HepG2 (cell line): ENCODE measurements at regions not wholly inside any gene's neighbourhood (a gene's known extent, or its start where the extent isn't known, plus 50 kb on each side); places are given as distances from the start of the nearest gene placed in this dataset.

ENCODE experiments used
- ATAC-seq: fragments of 200-7000 bp; cut with Tn5 transposase; 3 replicates; pipeline ENCODE4 v1.9.1; 2020; ENCODE audit warnings: mild to moderate bottlenecking, moderate library complexity
- BruUV-seq: library from RNA; stranded (reverse); fragments of 400-500 nt; replicated peaks from 2 replicates; lab custom pipeline; 2021; lab: Mats Ljungman, UMichigan
- CTCF ChIA-PET: fragments of 300-600 bp; formaldehyde crosslinking; extraction: SDS; loops from one replicate; lab custom pipeline; 2021; ENCODE audit warnings: low total read pairs, inconsistent platforms, low intra/inter-chr PET ratio; lab: Yijun Ruan, JAX
- POLR2A ChIA-PET: fragments of 350-600 bp; sonication (Branson Sonifier 250); formaldehyde crosslinking; loops from one replicate; lab custom pipeline; 2020; ENCODE audit warnings: antibody characterized with exemption, inconsistent platforms; lab: Yijun Ruan, JAX
- DNase-seq: peaks from one replicate; pipeline ENCODE4 v3.0.0-alpha.2; 2015; ENCODE audit warnings: low spot score
- FAIRE-seq: peaks from 3 replicates; lab custom pipeline; 2011; peaks lifted over from hg19 to GRCh38; lab: Jason Lieb, UNC
- H2AFZ ChIP-seq: one replicate; pipeline ENCODE4 v1.6.1; 2011; ENCODE audit warnings: low read length, inconsistent platforms
- H3K27ac ChIP-seq: fragments of 300-600 bp; 3 replicates; pipeline ENCODE4 v1.8.0; 2011; ENCODE audit warnings: mixed run types, mild to moderate bottlenecking, mixed read lengths, low read length, inconsistent platforms; ENCODE audit not compliant: insufficient read depth; ENCODE audit errors: extremely low read length
- H3K27me3 ChIP-seq, 2 experiments: fragments of 200-600 bp in 1 of 2; 2 replicates in 1 of 2; 3 replicates in 1 of 2; pipeline versions ENCODE4 v1.6.0 to v1.8.0; 2011; ENCODE audit warnings: low read length in 2 of 2, mild to moderate bottlenecking in 2 of 2, moderate library complexity in 2 of 2, inconsistent platforms in 1 of 2; ENCODE audit not compliant: insufficient read depth in 2 of 2, control insufficient read depth in 1 of 2
- H3K36me3 ChIP-seq, 2 experiments: fragments of 200-600 bp in 1 of 2; replicated peaks in 1 of 2; 2 replicates in 1 of 2; 3 replicates in 1 of 2; pipeline versions ENCODE4 v1.5.1 to v1.8.0; 2011; ENCODE audit warnings: low read length in 2 of 2, inconsistent platforms in 1 of 2; ENCODE audit not compliant: insufficient read depth in 2 of 2, control insufficient read depth in 1 of 2
- H3K4me1 ChIP-seq: 2 replicates; pipeline ENCODE4 v1.5.1; 2012; ENCODE audit warnings: low read length, inconsistent platforms; ENCODE audit not compliant: insufficient read depth
- H3K4me2 ChIP-seq: 2 replicates; pipeline ENCODE4 v1.6.0; 2011; ENCODE audit warnings: low read depth, low read length, inconsistent platforms
- H3K4me3 ChIP-seq, 3 experiments: fragments of 200-600 bp in 1 of 3; sonication (generic), shearing (Covaris generic) in 1 of 3; replicated peaks in 1 of 3; 2 replicates each; pipeline ENCODE4 v1.5.1; 2011 to 2016; ENCODE audit warnings: low read length in 3 of 3, inconsistent platforms in 2 of 3, low read depth in 2 of 3, mild to moderate bottlenecking in 2 of 3, control low read depth in 1 of 3, mixed read lengths in 1 of 3; ENCODE audit not compliant: insufficient read depth in 1 of 3
- H3K79me2 ChIP-seq: one replicate; pipeline ENCODE4 v1.6.1; 2011; ENCODE audit warnings: low read length, inconsistent platforms; ENCODE audit not compliant: insufficient read depth
- H3K9ac ChIP-seq: 2 replicates; pipeline ENCODE4 v1.6.0; 2011; ENCODE audit warnings: mild to moderate bottlenecking, low read depth, low read length, inconsistent platforms; ENCODE audit not compliant: insufficient read depth
- H3K9me3 ChIP-seq: 2 replicates; pipeline ENCODE4 v1.5.1; 2012; ENCODE audit warnings: mild to moderate bottlenecking, low read length
- H4K20me1 ChIP-seq: 2 replicates; pipeline ENCODE4 v1.6.0; 2011; ENCODE audit warnings: inconsistent platforms, mild to moderate bottlenecking, low read length, moderate library complexity; ENCODE audit not compliant: insufficient read depth
- ONECUT2 ChIP-seq: sonication (generic); formaldehyde crosslinking; IDR thresholded peaks from 2 replicates; pipeline ENCODE4 v1.4.0; 2020; ENCODE audit warnings: missing genetic modification reagents
- WIZ ChIP-seq: sonication (generic); formaldehyde crosslinking; IDR thresholded peaks from 2 replicates; pipeline ENCODE4 v1.5.1; 2020; ENCODE audit warnings: mild to moderate bottlenecking, missing genetic modification reagents
- ZSCAN22 ChIP-seq: sonication (generic); formaldehyde crosslinking; IDR thresholded peaks from 2 replicates; pipeline ENCODE4 v1.4.0; 2020; ENCODE audit warnings: mild to moderate bottlenecking, missing genetic modification reagents
- WGBS: methylation state at CpG from one replicate; pipeline ENCODE4 v1.1.6; 2017; ENCODE audit warnings: low lambda C conversion rate; 5-methylcytosine and 5-hydroxymethylcytosine counted together
- in situ Hi-C: cut with HindIII; loops from 2 replicates; pipeline ENCODE4 v1.10.0; 2017; ENCODE audit warnings: low pct_unique_long_range_greater_than_20kb; ENCODE audit not compliant: extremely low pct_ligation_motif_present
- intact Hi-C: fragments of 100-400 bp; cut with micrococcal nuclease; formaldehyde crosslinking; loops from one replicate; pipeline ENCODE4 v1.10.0; 2022; ENCODE audit not compliant: unreplicated experiment
- TF ChIP-seq, protein P1 (sequence below): sonication (generic); formaldehyde crosslinking; IDR thresholded peaks from 2 replicates; pipeline ENCODE4 v1.4.0; 2020; ENCODE audit warnings: mild to moderate bottlenecking, missing genetic modification reagents, borderline replicate concordance
- TF ChIP-seq, protein P2 (sequence below): sonication (generic); formaldehyde crosslinking; IDR thresholded peaks from 2 replicates; pipeline ENCODE4 v1.5.1; 2020; ENCODE audit warnings: missing genetic modification reagents, mild to moderate bottlenecking, borderline replicate concordance

DNA sequence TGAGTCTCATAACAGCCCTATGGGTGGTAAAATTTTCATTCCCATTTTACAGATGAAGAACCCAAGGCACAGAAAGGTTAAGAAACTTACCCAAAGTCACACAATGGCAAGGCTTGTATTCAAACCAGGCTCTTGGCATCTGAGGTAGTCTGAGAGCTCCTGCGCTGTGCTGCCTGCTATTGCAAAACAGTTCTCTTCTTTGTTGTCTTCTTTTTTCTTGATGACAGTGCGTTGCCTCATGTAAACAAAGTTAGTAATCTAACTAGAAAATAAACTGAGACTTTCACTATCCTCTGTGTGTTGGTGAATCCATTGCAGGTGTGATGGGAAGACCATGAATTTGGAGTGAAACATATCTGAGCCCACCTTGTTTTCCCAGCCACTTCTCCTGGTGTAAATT lies 240.8 kb downstream of the PTEN start:
- BruUV-seq, result no TSS peak
- 2% methylated on average over 2 of the region's 2 CpGs for WGBS
- ChIA-PET POLR2A (no interaction called here), CTCF (no interaction called here)
- H3K27ac ChIP-seq, result no peak overlapping the region
- no peaks in the 10 kb centered on the region for H3K36me3 ChIP-seq
- peaks cover 0 to 2% of the 10 kb centered on the region in 2 experiments; a peak in 1 of 5 replicates for H3K27me3 ChIP-seq
- ATAC-seq (no peak), DNase-seq (no peak), FAIRE-seq (no peak)
- H3K4me1 ChIP-seq, result no peaks in the 10 kb centered on the region
- no peak for TF ChIP-seq ONECUT2 (CRISPR knock-in tag)
- TF ChIP-seq, protein P1, sequence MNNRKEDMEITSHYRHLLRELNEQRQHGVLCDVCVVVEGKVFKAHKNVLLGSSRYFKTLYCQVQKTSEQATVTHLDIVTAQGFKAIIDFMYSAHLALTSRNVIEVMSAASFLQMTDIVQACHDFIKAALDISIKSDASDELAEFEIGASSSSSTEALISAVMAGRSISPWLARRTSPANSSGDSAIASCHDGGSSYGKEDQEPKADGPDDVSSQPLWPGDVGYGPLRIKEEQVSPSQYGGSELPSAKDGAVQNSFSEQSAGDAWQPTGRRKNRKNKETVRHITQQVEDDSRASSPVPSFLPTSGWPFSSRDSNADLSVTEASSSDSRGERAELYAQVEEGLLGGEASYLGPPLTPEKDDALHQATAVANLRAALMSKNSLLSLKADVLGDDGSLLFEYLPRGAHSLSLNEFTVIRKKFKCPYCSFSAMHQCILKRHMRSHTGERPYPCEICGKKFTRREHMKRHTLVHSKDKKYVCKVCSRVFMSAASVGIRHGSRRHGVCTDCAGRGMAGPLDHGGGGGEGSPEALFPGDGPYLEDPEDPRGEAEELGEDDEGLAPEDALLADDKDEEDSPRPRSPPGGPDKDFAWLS (CRISPR knock-in tag), result no peak
- TF ChIP-seq ZSCAN22 (CRISPR knock-in tag), result no peak
- TF ChIP-seq, protein P2, sequence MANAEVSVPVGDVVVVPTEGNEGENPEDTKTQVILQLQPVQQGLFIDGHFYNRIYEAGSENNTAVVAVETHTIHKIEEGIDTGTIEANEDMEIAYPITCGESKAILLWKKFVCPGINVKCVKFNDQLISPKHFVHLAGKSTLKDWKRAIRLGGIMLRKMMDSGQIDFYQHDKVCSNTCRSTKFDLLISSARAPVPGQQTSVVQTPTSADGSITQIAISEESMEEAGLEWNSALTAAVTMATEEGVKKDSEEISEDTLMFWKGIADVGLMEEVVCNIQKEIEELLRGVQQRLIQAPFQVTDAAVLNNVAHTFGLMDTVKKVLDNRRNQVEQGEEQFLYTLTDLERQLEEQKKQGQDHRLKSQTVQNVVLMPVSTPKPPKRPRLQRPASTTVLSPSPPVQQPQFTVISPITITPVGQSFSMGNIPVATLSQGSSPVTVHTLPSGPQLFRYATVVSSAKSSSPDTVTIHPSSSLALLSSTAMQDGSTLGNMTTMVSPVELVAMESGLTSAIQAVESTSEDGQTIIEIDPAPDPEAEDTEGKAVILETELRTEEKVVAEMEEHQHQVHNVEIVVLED, result no peak
- no peak for TF ChIP-seq WIZ (CRISPR knock-in tag)
- no peak overlapping the region for H3K4me3 ChIP-seq
- no peak overlapping the region for H3K9ac ChIP-seq
- intact Hi-C loops (no loop called here), in situ Hi-C loops (loop anchor here (25.0 kb wide), 1 partner anchor 442 kb away; the partner anchor contains the start of gene PAPSS2)
- no peaks in the 10 kb centered on the region for H4K20me1 ChIP-seq
- H3K9me3 ChIP-seq, result no peaks in the 10 kb centered on the region
- no peak overlapping the region for H3K4me2 ChIP-seq
- no peak overlapping the region for H2AFZ ChIP-seq
- no peaks in the 10 kb centered on the region for H3K79me2 ChIP-seq
